GM12878 (cell line): ENCODE measurements at regions not wholly inside any gene's neighbourhood (a gene's known extent, or its start where the extent isn't known, plus 50 kb on each side); places are given as distances from the start of the nearest gene placed in this dataset.

ENCODE experiments used
- ATAC-seq: fragments of 200-7000 bp; cut with Tn5 transposase; 3 replicates; pipeline ENCODE4 v1.9.1; 2020; ENCODE audit warnings: mild to moderate bottlenecking, moderate library complexity
- BruUV-seq: library from RNA; stranded (reverse); fragments of 400-500 nt; replicated peaks from 2 replicates; lab custom pipeline; 2021; lab: Mats Ljungman, UMichigan
- CTCF ChIA-PET: fragments of 300-600 bp; sonication (Branson Sonifier 250); formaldehyde crosslinking; extraction: SDS; loops from one replicate; lab custom pipeline; 2021; ENCODE audit warnings: inconsistent platforms; lab: Yijun Ruan, JAX
- POLR2A ChIA-PET: fragments of 350-600 bp; formaldehyde crosslinking; extraction: SDS; loops from one replicate; lab custom pipeline; 2021; ENCODE audit warnings: inconsistent platforms; lab: Charles Lee
- RAD21 ChIA-PET: fragments of 300-600 bp; sonication (Branson Sonifier 250); formaldehyde crosslinking; loops from one replicate; lab custom pipeline; 2023; ENCODE audit warnings: antibody characterized with exemption; ENCODE audit not compliant: unreplicated experiment; lab: Charles Lee
- SMC1A ChIA-PET: fragments of 300-600 bp; sonication (Branson Sonifier 250); formaldehyde crosslinking; loops from one replicate; lab custom pipeline; 2023; ENCODE audit not compliant: unreplicated experiment, uncharacterized antibody; lab: Charles Lee
- DNase-seq: peaks from one replicate; pipeline ENCODE4 v3.0.0-alpha.2; 2011; ENCODE audit warnings: low read depth, low spot score
- FAIRE-seq: peaks from 3 replicates; lab custom pipeline; 2011; peaks lifted over from hg19 to GRCh38; lab: Jason Lieb, UNC
- H2AFZ ChIP-seq: 2 replicates; pipeline ENCODE4 v1.6.0; 2011; ENCODE audit warnings: low read depth, low read length, control low read depth; ENCODE audit not compliant: control insufficient read depth
- H3K27ac ChIP-seq: 2 replicates; pipeline ENCODE4 v1.5.1; 2011; ENCODE audit warnings: control low read depth; ENCODE audit not compliant: control insufficient read depth, insufficient read depth
- H3K27me3 ChIP-seq, 2 experiments: replicated peaks in 1 of 2; 2 replicates each; pipeline versions ENCODE4 v1.6.0 to v1.6.1; 2011; ENCODE audit warnings: low read length in 1 of 2; ENCODE audit not compliant: control insufficient read depth in 2 of 2, insufficient read depth in 2 of 2
- H3K36me3 ChIP-seq, 2 experiments: 2 replicates each; pipeline ENCODE4 v1.5.1; 2011; ENCODE audit warnings: low read length in 1 of 2; ENCODE audit not compliant: control insufficient read depth in 2 of 2, insufficient read depth in 2 of 2
- H3K4me1 ChIP-seq: 2 replicates; pipeline ENCODE4 v1.6.1; 2011; ENCODE audit warnings: mild to moderate bottlenecking, low read length, moderate library complexity, mixed read lengths; ENCODE audit not compliant: control insufficient read depth, insufficient read depth
- H3K4me2 ChIP-seq: 2 replicates; pipeline ENCODE4 v1.6.0; 2011; ENCODE audit warnings: control low read depth; ENCODE audit not compliant: control insufficient read depth, insufficient read depth
- H3K4me3 ChIP-seq: fragments of 200-600 bp; sonication (generic); 2 replicates; pipeline ENCODE4 v1.5.1; 2016
- H3K79me2 ChIP-seq: 2 replicates; pipeline ENCODE4 v1.6.0; 2011; ENCODE audit warnings: low read length; ENCODE audit not compliant: control insufficient read depth, insufficient read depth
- H3K9ac ChIP-seq: 2 replicates; pipeline ENCODE4 v1.8.0; 2011; ENCODE audit warnings: low read length, control low read depth, mixed read lengths; ENCODE audit not compliant: control insufficient read depth, insufficient read depth
- H3K9me3 ChIP-seq: replicated peaks from 3 replicates; pipeline ENCODE4 v1.5.1; 2011; ENCODE audit warnings: mild to moderate bottlenecking, low read length; ENCODE audit not compliant: control insufficient read depth, insufficient read depth
- H4K20me1 ChIP-seq: 2 replicates; pipeline ENCODE4 v1.6.0; 2011; ENCODE audit not compliant: control insufficient read depth, insufficient read depth
- ATF7 ChIP-seq: fragments of 450-650 bp; IDR thresholded peaks from 2 replicates; pipeline ENCODE4 v1.6.1; 2016; ENCODE audit warnings: low read depth, mild to moderate bottlenecking
- E4F1 ChIP-seq: fragments of 450-650 bp; IDR thresholded peaks from 2 replicates; pipeline ENCODE4 v1.6.1; 2018; ENCODE audit warnings: borderline replicate concordance, mild to moderate bottlenecking; ENCODE audit not compliant: partially characterized antibody
- GABPA ChIP-seq: IDR thresholded peaks from 2 replicates; pipeline ENCODE4 v1.6.1; 2014; ENCODE audit warnings: antibody characterized with exemption, low read depth, mild to moderate bottlenecking, inconsistent platforms
- HDAC2 ChIP-seq: fragments of 200-600 bp; sonication (generic); IDR thresholded peaks from 2 replicates; pipeline ENCODE4 v1.6.1; 2017
- IKZF2 ChIP-seq, 2 experiments: fragments of 450-650 bp; IDR thresholded peaks; 2 replicates each; pipeline ENCODE4 v1.6.1; 2017; ENCODE audit warnings: mild to moderate bottlenecking in 2 of 2, moderate library complexity in 2 of 2
- IRF4 ChIP-seq: IDR thresholded peaks from 2 replicates; pipeline ENCODE4 v1.6.1; 2011; ENCODE audit warnings: low read depth, low read length
- MYC ChIP-seq: IDR thresholded peaks from 2 replicates; pipeline ENCODE4 v1.6.1; 2011; ENCODE audit warnings: mild to moderate bottlenecking, low read length, moderate library complexity, inconsistent platforms; ENCODE audit not compliant: insufficient read depth, insufficient replicate concordance, insufficient read length, severe bottlenecking
- NFYA ChIP-seq: IDR thresholded peaks from 2 replicates; pipeline ENCODE4 v1.6.1; 2011; ENCODE audit warnings: low read depth, mild to moderate bottlenecking, low read length, improper control_type of control experiment, borderline replicate concordance
- NFYB ChIP-seq: IDR thresholded peaks from 2 replicates; pipeline ENCODE4 v1.6.1; 2011; ENCODE audit warnings: low read depth, mild to moderate bottlenecking, low read length, improper control_type of control experiment, moderate library complexity; ENCODE audit not compliant: insufficient read depth
- NR2F1 ChIP-seq: fragments of 450-650 bp; conservative IDR thresholded peaks from 2 replicates; pipeline ENCODE4 v1.6.1; 2017; ENCODE audit warnings: mild to moderate bottlenecking
- RBBP5 ChIP-seq: fragments of 200-600 bp; sonication (generic); conservative IDR thresholded peaks from 2 replicates; pipeline ENCODE4 v1.6.1; 2016
- SP1 ChIP-seq: IDR thresholded peaks from one replicate; pipeline ENCODE4 v1.6.1; 2011; ENCODE audit warnings: low read depth, low read length
- STAT1 ChIP-seq: fragments of 450-650 bp; conservative IDR thresholded peaks from 2 replicates; pipeline ENCODE4 v1.6.1; 2014; ENCODE audit warnings: antibody characterized with exemption, mild to moderate bottlenecking
- SUPT20H ChIP-seq: IDR thresholded peaks from 2 replicates; pipeline ENCODE4 v1.6.1; 2011; ENCODE audit warnings: low read depth, mild to moderate bottlenecking, low read length, moderate library complexity, borderline replicate concordance; ENCODE audit not compliant: control insufficient read depth
- WRNIP1 ChIP-seq: IDR thresholded peaks from 2 replicates; pipeline ENCODE4 v1.6.1; 2011; ENCODE audit warnings: low read depth, low read length, improper control_type of control experiment, borderline replicate concordance
- ZSCAN29 ChIP-seq: fragments of 450-650 bp; IDR thresholded peaks from 2 replicates; pipeline ENCODE4 v1.6.1; 2017; ENCODE audit warnings: mild to moderate bottlenecking, moderate library complexity
- WGBS: methylation state at CpG from one replicate; pipeline ENCODE4 v1.1.6; 2016; ENCODE audit warnings: low lambda C conversion rate; ENCODE audit not compliant: insufficient replicate concordance, insufficient coverage; ENCODE audit errors: missing lambda C conversion rate; 5-methylcytosine and 5-hydroxymethylcytosine counted together
- in situ Hi-C: fragments of 300-500 bp; cut with MboI; formaldehyde crosslinking; loops from 9 replicates; pipeline ENCODE4 v1.14.3; 2018; ENCODE audit warnings: mixed read lengths
- intact Hi-C: fragments of 100-400 bp; cut with micrococcal nuclease; formaldehyde crosslinking; loops from one replicate; pipeline ENCODE4 v1.14.2; 2022; ENCODE audit not compliant: unreplicated experiment

- WGBS: 82% methylated on average over 3 of the region's 3 CpGs
- ATAC-seq (peak; percentile 22), DNase-seq (no peak), FAIRE-seq (no peak)
- Histone ChIP-seq H3K27ac (no peak overlapping the region), H3K9ac (no peak overlapping the region), H3K4me3 (no peak overlapping the region), H2AFZ (no peak overlapping the region), H3K4me2 (peak overlapping the region; percentile 12), H3K79me2 (no peaks in the 10 kb centered on the region), H3K36me3 (no peaks in the 10 kb centered on the region), H3K4me1 (peaks cover 9% of the 10 kb centered on the region), H3K9me3 (no peaks in the 10 kb centered on the region; the same call in 2 of the 3 replicates), H3K27me3 (no peaks in the 10 kb centered on the region), H4K20me1 (no peaks in the 10 kb centered on the region)
- intact Hi-C loops (loop anchor here (2.0 kb wide), 1 partner anchor 31 kb away; no protein-coding TSS in a partner anchor), in situ Hi-C loops (no loop called here)
- RAD21 ChIA-PET: interaction anchor here (0.7 to 2.8 kb wide), 5 partner anchors 11 to 45 kb away, joined by 3 to 14 read pairs (median 5); no protein-coding TSS in a partner anchor
- POLR2A ChIA-PET: interaction anchor here (0.8 to 1.3 kb wide), 5 partner anchors 10 to 71 kb away, joined by 3 to 5 read pairs (median 4); no protein-coding TSS in a partner anchor
- BruUV-seq: no TSS peak
- SMC1A ChIA-PET: interaction anchor here (0.6 to 2.6 kb wide), 13 partner anchors 11 to 146 kb away, joined by 3 to 19 read pairs (median 5); no protein-coding TSS in a partner anchor
- no peak for TF ChIP-seq WRNIP1
- no peak for TF ChIP-seq MYC
- TF ChIP-seq ZSCAN29: no peak
- peak; percentile 77 for TF ChIP-seq ATF7
- TF ChIP-seq IKZF2 (IDR thresholded peaks at IDR 0.05): 0 out of 4 replicates have a peak, but pooled peaks of 1 of the 2 experiments have one; percentile 1
- CTCF ChIA-PET: interaction anchor here (1.0 to 3.3 kb wide), 4 partner anchors 20 to 45 kb away, joined by 3 to 12 read pairs (median 4); no protein-coding TSS in a partner anchor
These were observed 119.0 kb downstream of the BCL2L11 start for GRCh38 chr2:111239581-111240249.

- in situ Hi-C loops (no loop called here), intact Hi-C loops (no loop called here)
- DNase-seq: no peak
- ChIA-PET POLR2A (no interaction called here), RAD21 (interaction anchor here (1.0 kb wide), 1 partner anchor 122 kb away, joined by 3 read pairs; the partner anchor contains the start of gene BCL2L11), SMC1A (interaction anchor here (0.8 to 1.7 kb wide), 3 partner anchors 23 to 71 kb away, joined by 3 to 4 read pairs (median 4); no protein-coding TSS in a partner anchor), CTCF (no interaction called here)
- no peaks in the 10 kb centered on the region for H3K9me3 ChIP-seq
- H3K27ac ChIP-seq: no peak overlapping the region
- no peak for FAIRE-seq
- H3K4me1 ChIP-seq: peaks cover 9% of the 10 kb centered on the region
- no TSS peak for BruUV-seq
- H4K20me1 ChIP-seq: no peaks in the 10 kb centered on the region
- no peaks in the 10 kb centered on the region for H3K36me3 ChIP-seq
- no peaks in the 10 kb centered on the region for H3K79me2 ChIP-seq
- no peak overlapping the region for H3K9ac ChIP-seq
- no peak overlapping the region for H3K4me3 ChIP-seq
- ATAC-seq: no peak
- H3K27me3 ChIP-seq: no peaks in the 10 kb centered on the region
- no peak overlapping the region for H3K4me2 ChIP-seq
- H2AFZ ChIP-seq: no peak overlapping the region
- no peak for TF ChIP-seq IRF4
- TF ChIP-seq STAT1: no peak
- TF ChIP-seq SP1: no peak
- TF ChIP-seq NFYA: no peak
- TF ChIP-seq RBBP5: no peak
- TF ChIP-seq GABPA: no peak
- TF ChIP-seq E4F1: no peak
- no peak for TF ChIP-seq NFYB
- TF ChIP-seq HDAC2: no peak
- no peak for TF ChIP-seq SUPT20H
- no peak for TF ChIP-seq NR2F1
These were observed 122.6 kb downstream of the BCL2L11 start for GRCh38 chr2:111243295-111243694.
